ENCODE measurements at regions not wholly inside any gene's neighbourhood (a gene's known extent, or its start where the extent isn't known, plus 50 kb on each side); places are given as distances from the start of the nearest gene placed in this dataset.
"Not testable (repeated sequence)": the region's sequence is repeated elsewhere in the genome, so short reads cannot be mapped to it uniquely, and the experiment has no call there.

GRCh38 chr6:135736351-135736750 is 115.2 kb upstream of the PDE7B start:
- TF ChIP-seq CTCF (conservative IDR thresholded peaks at IDR 0.05 in 1 of 2, IDR thresholded peaks at IDR 0.05 in 1 of 2; ENCODE audit: low read depth in 1 of 2, low read length in 2 of 2); EZH2 (IDR thresholded peaks at IDR 0.05; ENCODE audit: low read length, missing control alignments): not testable (repeated sequence)
